SJSA1 (cell line): ENCODE measurements at regions not wholly inside any gene's neighbourhood (a gene's known extent, or its start where the extent isn't known, plus 50 kb on each side); places are given as distances from the start of the nearest gene placed in this dataset.

Experiments used
- DNase-seq, 2 experiments: peaks; one replicate each; pipeline ENCODE4 v3.0.0-alpha.2; 2015 to 2020; ENCODE audit warnings: low spot score in 2 of 2, low read depth in 1 of 2
- H3K27ac ChIP-seq: fragments of 250-450 bp; sonication (Bioruptor Pico); 2 replicates; pipeline ENCODE4 v1.5.1; 2020; ENCODE audit warnings: mild to moderate bottlenecking, moderate library complexity
- H3K27me3 ChIP-seq: fragments of 250-450 bp; sonication (Bioruptor Pico); replicated peaks from 2 replicates; pipeline ENCODE4 v1.5.1; 2020; ENCODE audit warnings: mild to moderate bottlenecking, moderate library complexity
- H3K36me3 ChIP-seq: fragments of 250-450 bp; sonication (Bioruptor Pico); 2 replicates; pipeline ENCODE4 v1.5.1; 2020; ENCODE audit warnings: mild to moderate bottlenecking
- H3K4me1 ChIP-seq: fragments of 250-450 bp; sonication (Bioruptor Pico); replicated peaks from 2 replicates; pipeline ENCODE4 v1.6.1; 2021; ENCODE audit warnings: mild to moderate bottlenecking
- H3K4me3 ChIP-seq: fragments of 250-450 bp; sonication (Bioruptor Pico); 2 replicates; pipeline ENCODE4 v1.5.1; 2020; ENCODE audit warnings: mild to moderate bottlenecking
- H3K9me3 ChIP-seq: fragments of 250-450 bp; sonication (Bioruptor Pico); replicated peaks from 2 replicates; pipeline ENCODE4 v1.5.1; 2020; ENCODE audit warnings: mild to moderate bottlenecking

- DNase-seq: no peak
- H3K27me3 ChIP-seq: no peaks in the 10 kb centered on the region
- no peak overlapping the region for H3K27ac ChIP-seq
- no peak overlapping the region for H3K4me3 ChIP-seq
- H3K36me3 ChIP-seq: no peaks in the 10 kb centered on the region
- H3K4me1 ChIP-seq: no peaks in the 10 kb centered on the region
- no peaks in the 10 kb centered on the region for H3K9me3 ChIP-seq
These were observed 189.9 kb downstream of the SPRY2 start for GRCh38 chr13:80151016-80151415.

- Histone ChIP-seq H3K9me3 (no peaks in the 10 kb centered on the region), H3K27me3 (no peaks in the 10 kb centered on the region), H3K27ac (no peak overlapping the region), H3K4me1 (no peaks in the 10 kb centered on the region), H3K36me3 (no peaks in the 10 kb centered on the region), H3K4me3 (no peak overlapping the region)
- DNase-seq: no peak
These were observed 191.2 kb downstream of the SPRY2 start for GRCh38 chr13:80149736-80150135.

- H3K4me3 ChIP-seq: no peak overlapping the region
- H3K27ac ChIP-seq: no peak overlapping the region
- no peak for DNase-seq
- H3K9me3 ChIP-seq: no peaks in the 10 kb centered on the region
- H3K36me3 ChIP-seq: no peaks in the 10 kb centered on the region
- H3K27me3 ChIP-seq: no peaks in the 10 kb centered on the region
- H3K4me1 ChIP-seq: peaks cover 10% of the 10 kb centered on the region
These were observed 195.7 kb downstream of the SPRY2 start for GRCh38 chr13:80145171-80145690.

- no peaks in the 10 kb centered on the region for H3K36me3 ChIP-seq
- peaks cover 10% of the 10 kb centered on the region for H3K4me1 ChIP-seq
- H3K27me3 ChIP-seq: no peaks in the 10 kb centered on the region
- no peak for DNase-seq
- no peak overlapping the region for H3K4me3 ChIP-seq
- no peaks in the 10 kb centered on the region for H3K9me3 ChIP-seq
- H3K27ac ChIP-seq: no peak overlapping the region
These were observed 196.4 kb downstream of the SPRY2 start for GRCh38 chr13:80144493-80144892.

- H3K27me3 ChIP-seq: no peaks in the 10 kb centered on the region
- no peaks in the 10 kb centered on the region for H3K9me3 ChIP-seq
- H3K4me3 ChIP-seq: no peak overlapping the region
- no peak overlapping the region for H3K27ac ChIP-seq
- H3K4me1 ChIP-seq: peaks cover 10% of the 10 kb centered on the region
- peak in 1 of 2 experiments; percentile 57 for DNase-seq
- H3K36me3 ChIP-seq: no peaks in the 10 kb centered on the region
These were observed 199.6 kb downstream of the SPRY2 start for GRCh38 chr13:80141123-80141849.

GRCh38 chr13:80140685-80141084, 200.2 kb downstream of the SPRY2 start:
- H3K9me3 ChIP-seq: no peaks in the 10 kb centered on the region
- H3K27ac ChIP-seq: no peak overlapping the region
- no peak overlapping the region for H3K4me3 ChIP-seq
- H3K4me1 ChIP-seq: peaks cover 10% of the 10 kb centered on the region
- no peaks in the 10 kb centered on the region for H3K27me3 ChIP-seq
- no peak for DNase-seq
- no peaks in the 10 kb centered on the region for H3K36me3 ChIP-seq

GRCh38 chr13:80139196-80139595, 201.7 kb downstream of the SPRY2 start:
- Histone ChIP-seq H3K27me3 (no peaks in the 10 kb centered on the region), H3K27ac (no peak overlapping the region), H3K4me3 (no peak overlapping the region), H3K9me3 (no peaks in the 10 kb centered on the region), H3K36me3 (no peaks in the 10 kb centered on the region), H3K4me1 (peaks cover 10% of the 10 kb centered on the region)
- DNase-seq: no peak

- H3K27ac ChIP-seq: no peak overlapping the region
- H3K27me3 ChIP-seq: no peaks in the 10 kb centered on the region
- no peak for DNase-seq
- peaks cover 14% of the 10 kb centered on the region for H3K4me1 ChIP-seq
- no peak overlapping the region for H3K4me3 ChIP-seq
- H3K36me3 ChIP-seq: no peaks in the 10 kb centered on the region
- no peaks in the 10 kb centered on the region for H3K9me3 ChIP-seq
These were observed 202.9 kb downstream of the SPRY2 start for GRCh38 chr13:80137994-80138393.

- Histone ChIP-seq H3K9me3 (no peaks in the 10 kb centered on the region), H3K27ac (no peak overlapping the region), H3K36me3 (no peaks in the 10 kb centered on the region), H3K4me3 (no peak overlapping the region), H3K4me1 (peaks cover 24% of the 10 kb centered on the region), H3K27me3 (no peaks in the 10 kb centered on the region)
- no peak for DNase-seq
These were observed 206.6 kb downstream of the SPRY2 start for GRCh38 chr13:80134346-80134745.

GRCh38 chr13:80133631-80134261, 207.2 kb downstream of the SPRY2 start:
- Histone ChIP-seq H3K36me3 (no peaks in the 10 kb centered on the region), H3K9me3 (no peaks in the 10 kb centered on the region), H3K4me1 (peaks cover 24% of the 10 kb centered on the region), H3K27me3 (no peaks in the 10 kb centered on the region), H3K4me3 (no peak overlapping the region), H3K27ac (no peak overlapping the region)
- DNase-seq: no peak

GRCh38 chr13:80132741-80133601, 208.0 kb downstream of the SPRY2 start:
- Histone ChIP-seq H3K27ac (no peak overlapping the region), H3K27me3 (no peaks in the 10 kb centered on the region), H3K4me3 (peak overlapping the region; percentile 2; the same call in 1 of the 2 replicates), H3K36me3 (no peaks in the 10 kb centered on the region), H3K4me1 (peaks cover 24% of the 10 kb centered on the region), H3K9me3 (no peaks in the 10 kb centered on the region)
- peak; percentile 56 to 61 for DNase-seq

GRCh38 chr13:80131204-80131603, 209.7 kb downstream of the SPRY2 start:
- Histone ChIP-seq H3K4me1 (peaks cover 24% of the 10 kb centered on the region), H3K4me3 (peak overlapping the region; percentile 16), H3K27ac (0 out of 2 replicates have a peak overlapping the region, but pooled peaks have one; percentile 3), H3K36me3 (no peaks in the 10 kb centered on the region), H3K27me3 (no peaks in the 10 kb centered on the region), H3K9me3 (no peaks in the 10 kb centered on the region)
- DNase-seq: peak; percentile 56 to 81

- no peaks in the 10 kb centered on the region for H3K27me3 ChIP-seq
- H3K27ac ChIP-seq: no peak overlapping the region
- no peak overlapping the region for H3K4me3 ChIP-seq
- H3K9me3 ChIP-seq: no peaks in the 10 kb centered on the region
- peaks cover 13% of the 10 kb centered on the region for H3K4me1 ChIP-seq
- no peaks in the 10 kb centered on the region for H3K36me3 ChIP-seq
- no peak for DNase-seq
These were observed 214.4 kb downstream of the SPRY2 start for GRCh38 chr13:80126389-80127068.
